ENCODE measurements at regions not wholly inside any gene's neighbourhood (a gene's known extent, or its start where the extent isn't known, plus 50 kb on each side); places are given as distances from the start of the nearest gene placed in this dataset.

DNA sequence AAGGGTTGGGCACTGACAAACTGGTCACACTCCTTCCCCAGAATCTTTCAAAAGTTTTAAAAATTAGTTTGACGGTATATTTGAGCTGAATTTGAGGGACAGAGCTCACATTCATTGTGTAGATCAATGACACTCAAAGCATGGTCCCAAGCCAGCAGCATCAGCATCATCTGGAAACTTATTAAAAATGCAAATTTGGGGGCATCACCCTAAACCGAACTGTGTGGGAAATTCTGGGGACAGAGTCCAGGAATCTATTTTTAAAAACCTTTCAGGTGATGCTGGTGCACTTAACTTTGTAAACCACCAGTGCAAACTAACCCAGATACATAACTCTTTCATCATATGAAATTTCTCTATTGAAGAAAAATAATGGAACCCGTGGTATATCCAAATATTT is 58.1 kb upstream of the MTAP start:
- Histone ChIP-seq H3K36me3 (no peaks in the 10 kb centered on the region), H3K27me3 (no peaks in the 10 kb centered on the region), H3K4me1 (ENCODE audit: control insufficient read depth in 1 of 2, insufficient read depth in 1 of 2, low read depth in 1 of 2, low read length in 1 of 2) (peaks cover 7 to 8% of the 10 kb centered on the region in 2 experiments), H3K4me3 (ENCODE audit: low read depth in 1 of 2, low read length in 1 of 2) (no peak overlapping the region), H3K27ac (no peak overlapping the region), H3K9me3 (no peaks in the 10 kb centered on the region)
- TF ChIP-seq, protein P1, sequence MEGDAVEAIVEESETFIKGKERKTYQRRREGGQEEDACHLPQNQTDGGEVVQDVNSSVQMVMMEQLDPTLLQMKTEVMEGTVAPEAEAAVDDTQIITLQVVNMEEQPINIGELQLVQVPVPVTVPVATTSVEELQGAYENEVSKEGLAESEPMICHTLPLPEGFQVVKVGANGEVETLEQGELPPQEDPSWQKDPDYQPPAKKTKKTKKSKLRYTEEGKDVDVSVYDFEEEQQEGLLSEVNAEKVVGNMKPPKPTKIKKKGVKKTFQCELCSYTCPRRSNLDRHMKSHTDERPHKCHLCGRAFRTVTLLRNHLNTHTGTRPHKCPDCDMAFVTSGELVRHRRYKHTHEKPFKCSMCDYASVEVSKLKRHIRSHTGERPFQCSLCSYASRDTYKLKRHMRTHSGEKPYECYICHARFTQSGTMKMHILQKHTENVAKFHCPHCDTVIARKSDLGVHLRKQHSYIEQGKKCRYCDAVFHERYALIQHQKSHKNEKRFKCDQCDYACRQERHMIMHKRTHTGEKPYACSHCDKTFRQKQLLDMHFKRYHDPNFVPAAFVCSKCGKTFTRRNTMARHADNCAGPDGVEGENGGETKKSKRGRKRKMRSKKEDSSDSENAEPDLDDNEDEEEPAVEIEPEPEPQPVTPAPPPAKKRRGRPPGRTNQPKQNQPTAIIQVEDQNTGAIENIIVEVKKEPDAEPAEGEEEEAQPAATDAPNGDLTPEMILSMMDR (IDR thresholded peaks at IDR 0.05), result no peak

DNA sequence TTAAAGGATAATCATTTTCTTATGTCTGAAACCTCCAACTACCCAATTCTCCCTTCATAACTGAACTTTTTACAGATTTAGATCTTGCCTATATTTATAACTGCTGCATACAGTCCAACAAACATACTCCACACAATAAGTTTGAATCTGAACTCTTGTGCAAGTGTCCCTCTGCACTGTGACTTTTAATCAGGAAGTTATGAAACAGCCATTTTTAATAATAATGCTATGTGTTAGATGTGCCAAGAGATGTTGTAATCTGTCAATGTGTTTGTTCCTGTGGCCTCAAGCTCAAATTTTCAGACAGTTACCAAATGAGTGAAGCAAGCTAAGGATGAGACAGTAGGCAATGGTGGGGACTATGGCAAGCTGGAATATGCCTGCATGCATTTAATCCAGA is 57.6 kb upstream of the MTAP start:
- Histone ChIP-seq H3K27me3 (no peaks in the 10 kb centered on the region), H3K9me3 (no peaks in the 10 kb centered on the region), H3K36me3 (no peaks in the 10 kb centered on the region), H3K4me3 (ENCODE audit: low read depth in 1 of 2, low read length in 1 of 2) (no peak overlapping the region), H3K4me1 (ENCODE audit: control insufficient read depth in 1 of 2, insufficient read depth in 1 of 2, low read depth in 1 of 2, low read length in 1 of 2) (peaks cover 7 to 8% of the 10 kb centered on the region in 2 experiments), H3K27ac (no peak overlapping the region)
- TF ChIP-seq, protein P1 (IDR thresholded peaks at IDR 0.05), result no peak

DNA sequence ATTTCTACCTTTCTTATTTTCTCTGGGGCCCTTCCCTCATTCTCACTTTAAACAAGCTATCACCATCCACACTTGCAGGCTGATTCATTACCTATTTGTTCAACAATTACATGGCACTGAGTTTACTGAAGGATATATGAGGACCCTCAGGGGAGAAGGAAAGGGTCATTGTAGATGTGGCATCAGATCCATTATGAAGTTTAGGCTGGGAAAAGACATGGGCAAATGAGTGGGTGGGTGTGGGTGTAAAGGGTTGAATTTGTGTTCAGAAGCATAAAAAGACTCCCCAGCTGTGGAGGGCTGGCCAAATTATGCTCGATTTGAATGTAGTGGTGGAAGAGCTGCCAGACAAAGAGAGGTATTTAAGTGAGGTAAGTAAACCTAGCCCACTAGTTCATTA is 55.9 kb upstream of the MTAP start:
- Histone ChIP-seq H3K9me3 (no peaks in the 10 kb centered on the region), H3K4me1 (ENCODE audit: control insufficient read depth in 1 of 2, insufficient read depth in 1 of 2, low read depth in 1 of 2, low read length in 1 of 2) (peaks cover 7 to 8% of the 10 kb centered on the region in 2 experiments), H3K4me3 (ENCODE audit: low read depth in 1 of 2, low read length in 1 of 2) (no peak overlapping the region), H3K27ac (no peak overlapping the region), H3K36me3 (no peaks in the 10 kb centered on the region), H3K27me3 (no peaks in the 10 kb centered on the region)
- TF ChIP-seq, protein P1 (IDR thresholded peaks at IDR 0.05), result no peak

DNA sequence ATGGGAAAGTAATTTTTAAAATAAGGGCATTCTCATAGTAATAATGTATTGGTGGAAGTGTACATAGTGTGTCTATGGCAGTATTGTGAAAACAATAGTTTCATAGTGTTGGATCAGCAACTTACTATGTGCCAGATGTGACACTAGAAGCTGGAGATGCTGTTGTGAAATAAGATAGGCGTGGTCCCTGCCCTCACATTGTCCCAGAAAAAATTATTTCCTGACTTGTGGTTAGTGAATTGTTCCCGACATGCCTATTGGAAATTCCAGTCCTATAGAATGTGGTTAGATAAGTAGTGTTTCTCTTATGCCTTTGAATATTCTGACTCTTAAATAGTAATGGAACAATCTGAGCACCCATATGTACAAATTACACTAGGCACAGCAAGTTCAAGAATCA is 55.3 kb upstream of the MTAP start:
- Histone ChIP-seq H3K27me3 (no peaks in the 10 kb centered on the region), H3K36me3 (no peaks in the 10 kb centered on the region), H3K9me3 (no peaks in the 10 kb centered on the region), H3K4me3 (ENCODE audit: low read depth in 1 of 2, low read length in 1 of 2) (no peak overlapping the region), H3K4me1 (ENCODE audit: control insufficient read depth in 1 of 2, insufficient read depth in 1 of 2, low read depth in 1 of 2, low read length in 1 of 2) (peaks cover 7 to 8% of the 10 kb centered on the region in 2 experiments), H3K27ac (no peak overlapping the region)
- TF ChIP-seq, protein P1 (IDR thresholded peaks at IDR 0.05), result no peak

DNA sequence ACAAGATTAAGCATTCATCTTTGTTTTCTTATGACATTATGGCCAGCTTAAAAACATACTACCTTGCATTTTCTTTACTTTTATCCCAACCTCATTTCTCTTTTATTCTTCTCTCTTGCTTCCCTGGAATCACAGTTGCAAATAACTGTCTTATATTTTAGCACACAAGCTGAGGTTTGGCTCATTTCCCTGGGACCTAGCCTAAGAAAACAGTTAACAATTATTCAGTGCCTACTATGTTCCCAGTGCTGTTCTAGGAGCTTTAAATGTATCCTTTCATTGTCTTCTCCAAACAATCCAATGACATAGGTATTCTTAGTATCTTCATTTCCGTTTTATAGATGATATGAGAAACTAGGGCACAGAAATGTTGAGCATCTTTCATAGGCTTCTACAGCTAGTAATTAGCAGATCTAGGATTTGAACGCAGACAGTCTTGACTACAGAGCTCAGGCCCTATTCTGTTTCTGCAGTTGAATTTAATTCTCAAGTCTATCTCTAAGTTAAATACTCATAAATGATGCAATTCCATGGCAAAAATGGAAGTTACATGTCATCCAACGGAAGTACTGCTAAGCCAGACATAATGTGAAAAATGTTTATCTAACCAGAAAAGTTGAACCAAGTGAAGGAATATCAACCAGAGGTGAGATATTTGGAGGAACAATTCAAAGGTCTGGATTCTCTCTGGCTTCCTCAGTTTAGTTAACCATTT is 52.3 kb upstream of the MTAP start:
- no peaks in the 10 kb centered on the region for H3K36me3 ChIP-seq
- peaks cover 2% of the 10 kb centered on the region in 2 experiments for H3K4me1 ChIP-seq (ENCODE audit: control insufficient read depth in 1 of 2, insufficient read depth in 1 of 2, low read depth in 1 of 2, low read length in 1 of 2)
- no peaks in the 10 kb centered on the region for H3K27me3 ChIP-seq
- no peak overlapping the region for H3K27ac ChIP-seq
- H3K9me3 ChIP-seq, result no peaks in the 10 kb centered on the region
- H3K4me3 ChIP-seq (ENCODE audit: low read depth in 1 of 2, low read length in 1 of 2), result no peak overlapping the region
- TF ChIP-seq, protein P1 (IDR thresholded peaks at IDR 0.05), result no peak

All from neutrophil (primary cell).